CD4-positive, alpha-beta T cell (primary cell): ENCODE measurements at regions not wholly inside any gene's neighbourhood (a gene's known extent, or its start where the extent isn't known, plus 50 kb on each side); places are given as distances from the start of the nearest gene placed in this dataset.

Experiments used
- ATAC-seq: fragments of 200-7000 bp; cut with Tn5 transposase; one replicate; pipeline ENCODE4 v1.10.0; 2022; ENCODE audit warnings: mild to moderate bottlenecking; ENCODE audit not compliant: poor library complexity
- CTCF ChIA-PET: fragments of 350-600 bp; sonication (Branson Sonifier 250); formaldehyde crosslinking; loops from one replicate; lab custom pipeline; 2021; ENCODE audit warnings: antibody characterized with exemption, inconsistent platforms; lab: Charles Lee
- POLR2A ChIA-PET: fragments of 350-600 bp; sonication (Branson Sonifier 250); formaldehyde crosslinking; loops from one replicate; lab custom pipeline; 2021; ENCODE audit warnings: antibody characterized with exemption, inconsistent platforms; lab: Charles Lee
- DNase-seq, 14 experiments: peaks; one replicate each; pipeline ENCODE4 v3.0.0-alpha.2; 2013 to 2020; ENCODE audit warnings: mixed read lengths in 2 of 14
- H3K27ac ChIP-seq, 2 donors: one replicate each; pipeline versions ENCODE4 v1.5.1 to v1.7.0; 2013; ENCODE audit warnings: low read length in 2 of 2, low read depth in 1 of 2, mild to moderate bottlenecking in 1 of 2
- H3K27me3 ChIP-seq, 2 experiments: 1 replicate in 1 of 2; 2 replicates in 1 of 2; pipeline versions ENCODE4 v1.6.1 to v1.7.0; 2013; ENCODE audit warnings: low read length in 2 of 2, control low read depth in 1 of 2, mild to moderate bottlenecking in 1 of 2, moderate library complexity in 1 of 2; ENCODE audit not compliant: insufficient read depth in 2 of 2, control insufficient read depth in 1 of 2
- H3K36me3 ChIP-seq: one replicate; pipeline ENCODE4 v1.6.1; 2013; ENCODE audit warnings: low read length, control low read depth; ENCODE audit not compliant: insufficient read depth
- H3K4me1 ChIP-seq: one replicate; pipeline ENCODE4 v1.6.1; 2013; ENCODE audit warnings: low read length, control low read depth; ENCODE audit not compliant: insufficient read depth
- H3K4me3 ChIP-seq: one replicate; pipeline ENCODE4 v1.5.1; 2013; ENCODE audit warnings: mild to moderate bottlenecking, low read length, moderate library complexity
- H3K9me3 ChIP-seq, 2 experiments: 1 replicate in 1 of 2; 2 replicates in 1 of 2; pipeline versions ENCODE4 v1.6.1 to v1.7.0; 2013; ENCODE audit warnings: low read length in 2 of 2, mild to moderate bottlenecking in 2 of 2, control low read depth in 1 of 2, moderate library complexity in 1 of 2; ENCODE audit not compliant: control insufficient read depth in 1 of 2, insufficient read depth in 1 of 2
- H3K27ac Mint-ChIP-seq: one replicate; pipeline ENCODE4 v1.8.0; 2020; ENCODE audit warnings: mixed read lengths
- H3K27me3 Mint-ChIP-seq: one replicate; pipeline ENCODE4 v1.8.0; 2021; ENCODE audit warnings: mixed read lengths
- H3K36me3 Mint-ChIP-seq: one replicate; pipeline ENCODE4 v1.8.0; 2021; ENCODE audit warnings: low read depth, mixed read lengths
- H3K4me1 Mint-ChIP-seq: one replicate; pipeline ENCODE4 v1.8.0; 2021; ENCODE audit warnings: low read depth, mixed read lengths
- H3K4me3 Mint-ChIP-seq: one replicate; pipeline ENCODE4 v1.8.0; 2020; ENCODE audit warnings: mild to moderate bottlenecking, mixed read lengths
- H3K9me3 Mint-ChIP-seq: one replicate; pipeline ENCODE4 v1.8.0; 2020; ENCODE audit warnings: mixed read lengths
- intact Hi-C, 2 experiments: fragments of 100-400 bp; cut with DNase I in 1 of 2; cut with micrococcal nuclease in 1 of 2; formaldehyde crosslinking; loops; one replicate each; pipeline versions ENCODE4 v1.15.1 to v1.9.0; 2023 to 2025; cut with DNase I, micrococcal nuclease
- TF ChIP-seq, protein P1 (sequence below): fragments of 200-600 bp; IDR thresholded peaks from one replicate; pipeline ENCODE4 v1.8.0; 2022; ENCODE audit warnings: antibody characterized with exemption, mild to moderate bottlenecking

DNA sequence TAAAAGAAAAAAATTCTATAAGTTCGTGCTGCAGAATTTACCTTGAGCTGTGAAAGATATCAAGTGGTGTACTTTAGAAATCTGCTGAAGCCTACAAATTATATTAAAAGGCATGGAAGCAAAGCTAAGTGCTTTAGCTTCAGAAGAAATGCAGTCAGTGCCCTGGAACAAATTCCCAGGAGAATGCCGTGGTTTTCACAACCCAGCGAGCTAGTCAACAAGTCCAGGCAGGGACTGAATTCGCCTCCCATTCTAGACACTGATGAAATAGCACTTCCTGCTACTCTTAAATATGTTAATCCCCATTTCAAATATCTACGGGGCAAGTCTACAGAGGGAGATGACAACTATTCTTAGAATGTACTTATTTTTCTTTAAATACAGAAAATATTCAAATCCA is 326.4 kb upstream of the IGF1R start:
- H3K4me1 ChIP-seq, result no peaks in the 10 kb centered on the region
- no peak overlapping the region for H3K27ac ChIP-seq
- DNase-seq (no peak), ATAC-seq (no peak)
- Mint-ChIP-seq H3K27me3 (peaks cover 7% of the 10 kb centered on the region), H3K9me3 (no peaks in the 10 kb centered on the region), H3K27ac (no peak overlapping the region), H3K4me1 (no peaks in the 10 kb centered on the region), H3K4me3 (no peak overlapping the region), H3K36me3 (no peaks in the 10 kb centered on the region)
- ChIA-PET CTCF (no interaction called here), POLR2A (no interaction called here)
- intact Hi-C loops, result no loop called here
- TF ChIP-seq, protein P1, sequence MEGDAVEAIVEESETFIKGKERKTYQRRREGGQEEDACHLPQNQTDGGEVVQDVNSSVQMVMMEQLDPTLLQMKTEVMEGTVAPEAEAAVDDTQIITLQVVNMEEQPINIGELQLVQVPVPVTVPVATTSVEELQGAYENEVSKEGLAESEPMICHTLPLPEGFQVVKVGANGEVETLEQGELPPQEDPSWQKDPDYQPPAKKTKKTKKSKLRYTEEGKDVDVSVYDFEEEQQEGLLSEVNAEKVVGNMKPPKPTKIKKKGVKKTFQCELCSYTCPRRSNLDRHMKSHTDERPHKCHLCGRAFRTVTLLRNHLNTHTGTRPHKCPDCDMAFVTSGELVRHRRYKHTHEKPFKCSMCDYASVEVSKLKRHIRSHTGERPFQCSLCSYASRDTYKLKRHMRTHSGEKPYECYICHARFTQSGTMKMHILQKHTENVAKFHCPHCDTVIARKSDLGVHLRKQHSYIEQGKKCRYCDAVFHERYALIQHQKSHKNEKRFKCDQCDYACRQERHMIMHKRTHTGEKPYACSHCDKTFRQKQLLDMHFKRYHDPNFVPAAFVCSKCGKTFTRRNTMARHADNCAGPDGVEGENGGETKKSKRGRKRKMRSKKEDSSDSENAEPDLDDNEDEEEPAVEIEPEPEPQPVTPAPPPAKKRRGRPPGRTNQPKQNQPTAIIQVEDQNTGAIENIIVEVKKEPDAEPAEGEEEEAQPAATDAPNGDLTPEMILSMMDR, result no peak
- H3K27me3 ChIP-seq, result peaks cover 0 to 5% of the 10 kb centered on the region in 2 experiments
- no peak overlapping the region for H3K4me3 ChIP-seq
- H3K9me3 ChIP-seq, result peaks cover 0 to 12% of the 10 kb centered on the region in 2 experiments
- no peaks in the 10 kb centered on the region for H3K36me3 ChIP-seq

- intact Hi-C loops, result no loop called here
- no peaks in the 10 kb centered on the region for H3K36me3 ChIP-seq
- TF ChIP-seq, protein P1, result no peak
- CTCF ChIA-PET, result interaction anchor here (1.1 kb wide), 1 partner anchor 11 kb away, joined by 5 read pairs; no protein-coding TSS in a partner anchor
- no peak overlapping the region for H3K27ac ChIP-seq
- no peaks in the 10 kb centered on the region for H3K4me1 ChIP-seq
- Mint-ChIP-seq H3K36me3 (no peaks in the 10 kb centered on the region), H3K27me3 (peaks cover 12% of the 10 kb centered on the region), H3K4me3 (no peak overlapping the region), H3K9me3 (no peaks in the 10 kb centered on the region), H3K27ac (no peak overlapping the region), H3K4me1 (no peaks in the 10 kb centered on the region)
- no peak for DNase-seq
- ATAC-seq, result no peak
- H3K27me3 ChIP-seq, result peaks cover 0 to 5% of the 10 kb centered on the region in 2 experiments
- H3K9me3 ChIP-seq, result peaks cover 0 to 12% of the 10 kb centered on the region in 2 experiments
- POLR2A ChIA-PET, result no interaction called here
- no peak overlapping the region for H3K4me3 ChIP-seq
These were observed 325.8 kb upstream of the IGF1R start for GRCh38 chr15:98322581-98322980.

GRCh38 chr15:98324341-98324970 is 323.9 kb upstream of the IGF1R start:
- DNase-seq (no peak), ATAC-seq (no peak)
- no peaks in the 10 kb centered on the region for H3K4me1 Mint-ChIP-seq
- H3K4me3 Mint-ChIP-seq, result no peak overlapping the region
- peaks cover 12% of the 10 kb centered on the region for H3K27me3 Mint-ChIP-seq
- H3K4me3 ChIP-seq, result no peak overlapping the region
- peaks cover 2% of the 10 kb centered on the region for H3K9me3 Mint-ChIP-seq
- H3K36me3 ChIP-seq, result no peaks in the 10 kb centered on the region
- no peak overlapping the region for H3K27ac ChIP-seq
- H3K36me3 Mint-ChIP-seq, result no peaks in the 10 kb centered on the region
- ChIA-PET CTCF (no interaction called here), POLR2A (no interaction called here)
- TF ChIP-seq, protein P1, result no peak
- peaks cover 0 to 5% of the 10 kb centered on the region in 2 experiments for H3K27me3 ChIP-seq
- intact Hi-C loops, result no loop called here
- peaks cover 0 to 12% of the 10 kb centered on the region in 2 experiments for H3K9me3 ChIP-seq
- H3K27ac Mint-ChIP-seq, result no peak overlapping the region
- no peaks in the 10 kb centered on the region for H3K4me1 ChIP-seq
